ENCODE measurements at regions not wholly inside any gene's neighbourhood (a gene's known extent, or its start where the extent isn't known, plus 50 kb on each side); places are given as distances from the start of the nearest gene placed in this dataset.

GRCh38 chr14:31941487-31941886, 135.6 kb upstream of the ARHGAP5 start:
- TF ChIP-seq EZH2phosphoT487 (IDR thresholded peaks at IDR 0.05; ENCODE audit: low read depth) (no peak), CTCF (IDR thresholded peaks at IDR 0.05; ENCODE audit: low read depth, low read length) (no peak)

Measured in OCI-LY3 (cell line).